ENCODE measurements at regions not wholly inside any gene's neighbourhood (a gene's known extent, or its start where the extent isn't known, plus 50 kb on each side); places are given as distances from the start of the nearest gene placed in this dataset.
"Not testable (repeated sequence)": the region's sequence is repeated elsewhere in the genome, so short reads cannot be mapped to it uniquely, and the experiment has no call there.

DNA sequence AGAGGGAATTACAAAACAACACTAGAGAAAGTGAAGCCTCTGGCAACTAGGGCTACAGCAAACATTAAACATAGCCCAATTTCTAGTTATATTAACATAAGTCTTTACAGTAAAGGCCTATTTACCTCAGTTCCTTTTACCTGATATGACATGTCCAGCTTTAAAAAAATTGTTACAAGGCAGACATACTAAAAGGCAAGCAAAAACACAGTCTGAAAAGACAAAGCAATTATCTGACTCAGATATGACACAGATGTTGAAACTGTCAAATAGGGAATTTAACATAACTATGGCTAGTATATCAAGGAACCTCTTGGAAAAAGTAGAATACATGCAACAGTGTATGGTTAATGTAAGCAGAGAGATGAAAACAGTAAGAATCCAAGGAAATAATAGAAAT lies 238.6 kb downstream of the RAP2B start (continued):
- TF ChIP-seq PRRX2 (CRISPR knock-in tag; IDR thresholded peaks at IDR 0.05) (no peak), JAZF1 (CRISPR knock-in tag; IDR thresholded peaks at IDR 0.05) (no peak), KAT7 (CRISPR knock-in tag; IDR thresholded peaks at IDR 0.05; ENCODE audit: borderline replicate concordance) (no peak)

DNA sequence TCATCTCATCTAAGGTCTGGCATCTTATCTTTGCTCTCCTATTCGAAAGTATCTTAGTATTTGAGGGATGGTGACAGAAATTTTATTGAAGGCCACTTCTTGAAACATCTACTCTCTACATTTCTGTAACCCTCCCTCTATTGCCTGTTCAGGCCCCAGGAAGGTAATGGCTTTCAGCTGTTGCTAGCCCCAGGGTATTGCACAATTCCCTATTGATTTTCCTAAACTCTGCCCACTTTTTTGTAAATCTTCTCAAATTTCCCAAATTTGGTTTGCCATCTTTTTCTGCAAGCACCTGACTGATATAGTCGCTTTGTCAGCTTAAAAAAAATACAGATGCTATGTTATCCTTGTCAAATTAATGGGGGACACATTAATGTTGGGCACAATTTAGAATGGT lies 242.1 kb downstream of the RAP2B start:
- Mint-ChIP-seq H3K9me3 (peaks cover 11% of the 10 kb centered on the region), H3K27ac (no peak overlapping the region), H3K27me3 (ENCODE audit: low read depth) (no peaks in the 10 kb centered on the region), H3K4me1 (peaks cover 10% of the 10 kb centered on the region), H3K4me3 (no peak overlapping the region), H3K36me3 (no peaks in the 10 kb centered on the region)
- POLR2A ChIA-PET, result interaction anchor here (0.6 kb wide), 1 partner anchor 263 kb away, joined by 9 read pairs; no protein-coding TSS in a partner anchor
- CTCF ChIA-PET, result no interaction called here
- TF ChIP-seq NFYB (CRISPR knock-in tag; conservative IDR thresholded peaks at IDR 0.05; ENCODE audit: low read depth) (no peak), EMX1 (CRISPR knock-in tag; IDR thresholded peaks at IDR 0.05) (no peak), ZNF121 (CRISPR knock-in tag; IDR thresholded peaks at IDR 0.05) (no peak), TP53 (CRISPR knock-in tag; IDR thresholded peaks at IDR 0.05) (no peak), ATF1 (CRISPR knock-in tag; IDR thresholded peaks at IDR 0.05) (no peak), ZNF232 (CRISPR knock-in tag; IDR thresholded peaks at IDR 0.05) (no peak), ZNF317 (CRISPR knock-in tag; IDR thresholded peaks at IDR 0.05; ENCODE audit: borderline replicate concordance, low read depth) (no peak)
- TF ChIP-seq, protein P1, sequence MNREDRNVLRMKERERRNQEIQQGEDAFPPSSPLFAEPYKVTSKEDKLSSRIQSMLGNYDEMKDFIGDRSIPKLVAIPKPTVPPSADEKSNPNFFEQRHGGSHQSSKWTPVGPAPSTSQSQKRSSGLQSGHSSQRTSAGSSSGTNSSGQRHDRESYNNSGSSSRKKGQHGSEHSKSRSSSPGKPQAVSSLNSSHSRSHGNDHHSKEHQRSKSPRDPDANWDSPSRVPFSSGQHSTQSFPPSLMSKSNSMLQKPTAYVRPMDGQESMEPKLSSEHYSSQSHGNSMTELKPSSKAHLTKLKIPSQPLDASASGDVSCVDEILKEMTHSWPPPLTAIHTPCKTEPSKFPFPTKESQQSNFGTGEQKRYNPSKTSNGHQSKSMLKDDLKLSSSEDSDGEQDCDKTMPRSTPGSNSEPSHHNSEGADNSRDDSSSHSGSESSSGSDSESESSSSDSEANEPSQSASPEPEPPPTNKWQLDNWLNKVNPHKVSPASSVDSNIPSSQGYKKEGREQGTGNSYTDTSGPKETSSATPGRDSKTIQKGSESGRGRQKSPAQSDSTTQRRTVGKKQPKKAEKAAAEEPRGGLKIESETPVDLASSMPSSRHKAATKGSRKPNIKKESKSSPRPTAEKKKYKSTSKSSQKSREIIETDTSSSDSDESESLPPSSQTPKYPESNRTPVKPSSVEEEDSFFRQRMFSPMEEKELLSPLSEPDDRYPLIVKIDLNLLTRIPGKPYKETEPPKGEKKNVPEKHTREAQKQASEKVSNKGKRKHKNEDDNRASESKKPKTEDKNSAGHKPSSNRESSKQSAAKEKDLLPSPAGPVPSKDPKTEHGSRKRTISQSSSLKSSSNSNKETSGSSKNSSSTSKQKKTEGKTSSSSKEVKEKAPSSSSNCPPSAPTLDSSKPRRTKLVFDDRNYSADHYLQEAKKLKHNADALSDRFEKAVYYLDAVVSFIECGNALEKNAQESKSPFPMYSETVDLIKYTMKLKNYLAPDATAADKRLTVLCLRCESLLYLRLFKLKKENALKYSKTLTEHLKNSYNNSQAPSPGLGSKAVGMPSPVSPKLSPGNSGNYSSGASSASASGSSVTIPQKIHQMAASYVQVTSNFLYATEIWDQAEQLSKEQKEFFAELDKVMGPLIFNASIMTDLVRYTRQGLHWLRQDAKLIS (CRISPR knock-in tag; IDR thresholded peaks at IDR 0.05; ENCODE audit: borderline replicate concordance), result no peak
- no peak for ATAC-seq
- no peak for DNase-seq (ENCODE audit: low spot score)

DNA sequence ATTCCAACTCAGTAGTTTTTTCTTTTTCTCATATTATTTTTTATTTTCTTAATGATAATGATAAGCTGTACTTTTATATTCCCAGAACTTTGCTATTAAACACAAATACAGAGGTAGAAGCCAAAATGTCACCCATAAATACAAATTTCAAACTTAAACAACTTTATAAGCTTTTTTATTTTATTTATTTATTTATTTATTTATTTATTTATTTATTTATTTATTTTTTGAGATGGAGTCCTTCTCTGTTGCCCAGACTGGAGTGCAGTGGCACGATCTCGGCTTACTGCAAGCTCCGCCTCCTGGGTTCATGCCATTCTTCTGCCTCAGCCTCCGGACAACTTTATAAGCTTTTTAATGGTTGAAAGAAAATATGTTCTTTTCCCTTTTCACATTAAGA lies 243.3 kb downstream of the RAP2B start:
- H3K9me3 Mint-ChIP-seq, result peaks cover 11% of the 10 kb centered on the region
- H3K27ac Mint-ChIP-seq; CTCF ChIA-PET; POLR2A ChIA-PET; H3K4me3 Mint-ChIP-seq; H3K36me3 Mint-ChIP-seq; H3K27me3 Mint-ChIP-seq (ENCODE audit: low read depth); ATAC-seq; DNase-seq (ENCODE audit: low spot score); H3K4me1 Mint-ChIP-seq: not testable (repeated sequence)

DNA sequence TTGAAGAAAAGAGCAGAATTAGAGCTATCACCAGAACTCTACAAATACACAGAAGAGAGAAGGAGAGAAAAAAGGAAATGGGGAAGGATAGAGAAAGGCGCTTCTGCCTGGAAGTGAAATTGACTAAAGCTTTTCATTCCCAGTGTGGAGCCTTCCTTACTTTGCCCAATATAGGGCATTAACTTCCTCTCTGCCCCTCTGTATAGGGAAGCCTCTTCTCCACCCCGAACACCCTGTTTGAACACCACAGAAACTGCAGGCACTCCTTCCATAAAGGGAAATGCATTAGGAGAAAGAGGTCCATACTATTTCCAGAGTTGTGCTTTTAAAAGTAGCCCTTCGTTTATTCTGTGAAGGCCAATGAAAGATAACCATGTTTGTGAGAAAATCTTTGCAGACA lies 248.5 kb downstream of the RAP2B start:
- POLR2A ChIA-PET, result no interaction called here
- H3K27me3 Mint-ChIP-seq (ENCODE audit: low read depth), result no peaks in the 10 kb centered on the region
- H3K36me3 Mint-ChIP-seq, result no peaks in the 10 kb centered on the region
- H3K27ac Mint-ChIP-seq, result no peak overlapping the region
- H3K4me3 Mint-ChIP-seq, result no peak overlapping the region
- DNase-seq (ENCODE audit: low spot score), result no peak
- H3K4me1 Mint-ChIP-seq, result peaks cover 10% of the 10 kb centered on the region
- CTCF ChIA-PET, result no interaction called here
- H3K9me3 Mint-ChIP-seq, result peaks cover 7% of the 10 kb centered on the region
- ATAC-seq, result no peak
- TF ChIP-seq, protein P2, sequence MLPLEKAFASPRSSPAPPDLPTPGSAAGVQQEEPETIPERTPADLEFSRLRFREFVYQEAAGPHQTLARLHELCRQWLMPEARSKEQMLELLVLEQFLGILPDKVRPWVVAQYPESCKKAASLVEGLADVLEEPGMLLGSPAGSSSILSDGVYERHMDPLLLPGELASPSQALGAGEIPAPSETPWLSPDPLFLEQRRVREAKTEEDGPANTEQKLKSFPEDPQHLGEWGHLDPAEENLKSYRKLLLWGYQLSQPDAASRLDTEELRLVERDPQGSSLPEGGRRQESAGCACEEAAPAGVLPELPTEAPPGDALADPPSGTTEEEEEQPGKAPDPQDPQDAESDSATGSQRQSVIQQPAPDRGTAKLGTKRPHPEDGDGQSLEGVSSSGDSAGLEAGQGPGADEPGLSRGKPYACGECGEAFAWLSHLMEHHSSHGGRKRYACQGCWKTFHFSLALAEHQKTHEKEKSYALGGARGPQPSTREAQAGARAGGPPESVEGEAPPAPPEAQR (CRISPR knock-in tag; IDR thresholded peaks at IDR 0.05), result no peak
- TF ChIP-seq NR1H2 (CRISPR knock-in tag; IDR thresholded peaks at IDR 0.05), result no peak
- TF ChIP-seq, protein P3, sequence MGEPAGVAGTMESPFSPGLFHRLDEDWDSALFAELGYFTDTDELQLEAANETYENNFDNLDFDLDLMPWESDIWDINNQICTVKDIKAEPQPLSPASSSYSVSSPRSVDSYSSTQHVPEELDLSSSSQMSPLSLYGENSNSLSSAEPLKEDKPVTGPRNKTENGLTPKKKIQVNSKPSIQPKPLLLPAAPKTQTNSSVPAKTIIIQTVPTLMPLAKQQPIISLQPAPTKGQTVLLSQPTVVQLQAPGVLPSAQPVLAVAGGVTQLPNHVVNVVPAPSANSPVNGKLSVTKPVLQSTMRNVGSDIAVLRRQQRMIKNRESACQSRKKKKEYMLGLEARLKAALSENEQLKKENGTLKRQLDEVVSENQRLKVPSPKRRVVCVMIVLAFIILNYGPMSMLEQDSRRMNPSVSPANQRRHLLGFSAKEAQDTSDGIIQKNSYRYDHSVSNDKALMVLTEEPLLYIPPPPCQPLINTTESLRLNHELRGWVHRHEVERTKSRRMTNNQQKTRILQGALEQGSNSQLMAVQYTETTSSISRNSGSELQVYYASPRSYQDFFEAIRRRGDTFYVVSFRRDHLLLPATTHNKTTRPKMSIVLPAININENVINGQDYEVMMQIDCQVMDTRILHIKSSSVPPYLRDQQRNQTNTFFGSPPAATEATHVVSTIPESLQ (CRISPR knock-in tag; IDR thresholded peaks at IDR 0.05), result no peak
- TF ChIP-seq JAZF1 (CRISPR knock-in tag; IDR thresholded peaks at IDR 0.05), result no peak
- TF ChIP-seq, protein P4, sequence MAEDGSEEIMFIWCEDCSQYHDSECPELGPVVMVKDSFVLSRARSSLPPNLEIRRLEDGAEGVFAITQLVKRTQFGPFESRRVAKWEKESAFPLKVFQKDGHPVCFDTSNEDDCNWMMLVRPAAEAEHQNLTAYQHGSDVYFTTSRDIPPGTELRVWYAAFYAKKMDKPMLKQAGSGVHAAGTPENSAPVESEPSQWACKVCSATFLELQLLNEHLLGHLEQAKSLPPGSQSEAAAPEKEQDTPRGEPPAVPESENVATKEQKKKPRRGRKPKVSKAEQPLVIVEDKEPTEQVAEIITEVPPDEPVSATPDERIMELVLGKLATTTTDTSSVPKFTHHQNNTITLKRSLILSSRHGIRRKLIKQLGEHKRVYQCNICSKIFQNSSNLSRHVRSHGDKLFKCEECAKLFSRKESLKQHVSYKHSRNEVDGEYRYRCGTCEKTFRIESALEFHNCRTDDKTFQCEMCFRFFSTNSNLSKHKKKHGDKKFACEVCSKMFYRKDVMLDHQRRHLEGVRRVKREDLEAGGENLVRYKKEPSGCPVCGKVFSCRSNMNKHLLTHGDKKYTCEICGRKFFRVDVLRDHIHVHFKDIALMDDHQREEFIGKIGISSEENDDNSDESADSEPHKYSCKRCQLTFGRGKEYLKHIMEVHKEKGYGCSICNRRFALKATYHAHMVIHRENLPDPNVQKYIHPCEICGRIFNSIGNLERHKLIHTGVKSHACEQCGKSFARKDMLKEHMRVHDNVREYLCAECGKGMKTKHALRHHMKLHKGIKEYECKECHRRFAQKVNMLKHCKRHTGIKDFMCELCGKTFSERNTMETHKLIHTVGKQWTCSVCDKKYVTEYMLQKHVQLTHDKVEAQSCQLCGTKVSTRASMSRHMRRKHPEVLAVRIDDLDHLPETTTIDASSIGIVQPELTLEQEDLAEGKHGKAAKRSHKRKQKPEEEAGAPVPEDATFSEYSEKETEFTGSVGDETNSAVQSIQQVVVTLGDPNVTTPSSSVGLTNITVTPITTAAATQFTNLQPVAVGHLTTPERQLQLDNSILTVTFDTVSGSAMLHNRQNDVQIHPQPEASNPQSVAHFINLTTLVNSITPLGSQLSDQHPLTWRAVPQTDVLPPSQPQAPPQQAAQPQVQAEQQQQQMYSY (CRISPR knock-in tag; IDR thresholded peaks at IDR 0.05), result no peak
- TF ChIP-seq, protein P5, sequence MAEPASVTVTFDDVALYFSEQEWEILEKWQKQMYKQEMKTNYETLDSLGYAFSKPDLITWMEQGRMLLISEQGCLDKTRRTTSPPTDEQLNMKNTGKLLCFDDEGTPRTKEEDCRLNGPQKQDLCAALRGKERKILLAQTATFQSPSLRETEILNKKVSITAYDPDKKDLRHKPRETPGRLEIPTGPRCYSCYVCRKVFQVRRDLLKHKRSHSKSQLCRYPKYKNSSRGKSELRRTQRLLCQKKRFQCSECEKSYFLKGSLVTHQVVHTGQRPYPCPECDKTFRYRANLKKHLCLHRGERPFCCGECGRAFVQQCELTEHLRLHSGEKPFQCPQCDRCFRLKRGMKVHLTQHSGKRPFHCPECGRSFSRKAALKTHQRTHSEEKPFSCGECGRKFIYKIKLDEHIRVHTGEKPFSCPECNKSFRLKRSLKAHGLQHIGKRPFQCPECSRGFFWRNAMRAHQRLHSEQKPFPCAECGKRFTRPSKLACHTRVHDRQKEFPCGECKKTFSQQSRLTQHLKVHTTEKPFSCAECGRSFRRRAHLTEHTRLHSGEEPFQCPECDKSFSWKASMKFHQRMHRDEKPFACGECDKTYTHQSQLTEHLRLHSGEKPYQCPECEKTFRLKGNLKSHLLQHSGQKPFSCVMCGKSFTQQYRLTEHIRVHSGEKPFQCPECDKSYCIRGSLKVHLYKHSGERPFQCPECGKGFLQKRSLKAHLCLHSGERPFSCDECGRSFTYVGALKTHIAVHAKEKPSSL (CRISPR knock-in tag; conservative IDR thresholded peaks at IDR 0.05), result no peak
- no peak for TF ChIP-seq MYBL2 (CRISPR knock-in tag; IDR thresholded peaks at IDR 0.05)
- TF ChIP-seq NR2C2 (CRISPR knock-in tag; IDR thresholded peaks at IDR 0.05), result no peak
- no peak for TF ChIP-seq ZNF416 (CRISPR knock-in tag; IDR thresholded peaks at IDR 0.05)
- TF ChIP-seq JUN (CRISPR knock-in tag; IDR thresholded peaks at IDR 0.05), result no peak

Measured in WTC11 (cell line).